Stimulated activated CD8-positive, alpha-beta memory T cell treated with anti-CD3 and anti-CD28 coated beads, Interleukin-4, amount 100 ng/mL, for 48 hours (primary cell): ENCODE measurements at regions not wholly inside any gene's neighbourhood (a gene's known extent, or its start where the extent isn't known, plus 50 kb on each side); places are given as distances from the start of the nearest gene placed in this dataset.

ENCODE experiments used
- DNase-seq: peaks from one replicate; pipeline ENCODE4 v3.0.0-alpha.2; 2020

DNA sequence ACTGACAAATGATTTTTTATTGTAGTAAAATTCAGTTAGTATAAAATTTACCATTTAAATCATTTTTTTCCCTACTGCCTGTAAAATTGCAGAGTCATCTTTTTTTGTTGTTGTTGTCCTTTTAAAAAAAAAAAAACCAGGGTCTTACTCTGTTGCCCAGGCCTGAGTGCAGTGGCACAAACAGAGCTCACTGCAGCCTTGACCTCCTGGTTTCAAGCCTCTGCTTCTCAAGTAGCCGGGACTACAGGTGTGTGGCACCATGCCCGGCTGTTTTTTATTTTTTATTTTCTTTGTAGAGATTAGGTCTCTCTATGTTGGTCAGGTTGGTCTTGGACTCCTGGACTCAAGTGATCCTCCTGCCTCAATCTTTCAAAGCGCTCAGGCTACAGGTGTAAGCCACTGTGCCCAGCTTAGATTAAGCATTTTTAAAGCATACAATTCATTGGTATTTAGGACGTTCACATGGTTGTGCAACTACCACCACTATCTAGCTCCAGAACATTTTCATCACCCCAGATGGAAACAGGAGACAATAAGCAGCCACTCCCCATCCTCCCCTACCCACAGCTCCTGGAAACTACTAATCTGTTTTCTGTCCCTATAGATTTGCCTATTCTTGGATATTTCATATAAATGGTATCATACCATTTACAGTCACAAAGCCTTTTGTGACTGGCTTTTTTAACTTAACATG, 59.7 kb upstream of the PGRMC2 start:
- DNase-seq, result no peak

- no peak for DNase-seq
These were observed 58.6 kb upstream of the PGRMC2 start for GRCh38 chr4:128346054-128346716.

DNA sequence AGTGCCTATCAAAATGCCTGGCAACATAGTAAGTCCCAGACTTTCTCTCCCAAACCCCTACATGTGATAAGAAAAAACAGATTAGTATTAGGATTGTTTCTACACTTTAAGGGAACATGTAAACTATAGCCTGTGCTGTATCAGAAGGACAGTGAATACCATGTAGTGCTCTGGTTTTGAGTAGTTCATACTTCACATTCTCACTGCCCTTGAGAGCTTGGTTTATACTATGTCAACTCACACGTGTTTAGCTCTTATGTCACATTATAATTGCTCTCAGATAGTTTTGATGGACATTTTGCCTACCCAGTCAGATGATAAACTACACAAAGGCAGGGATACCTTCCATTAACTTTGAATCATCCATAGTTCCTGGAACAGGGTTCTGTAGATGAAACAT, 58.0 kb upstream of the PGRMC2 start:
- DNase-seq, result no peak

DNA sequence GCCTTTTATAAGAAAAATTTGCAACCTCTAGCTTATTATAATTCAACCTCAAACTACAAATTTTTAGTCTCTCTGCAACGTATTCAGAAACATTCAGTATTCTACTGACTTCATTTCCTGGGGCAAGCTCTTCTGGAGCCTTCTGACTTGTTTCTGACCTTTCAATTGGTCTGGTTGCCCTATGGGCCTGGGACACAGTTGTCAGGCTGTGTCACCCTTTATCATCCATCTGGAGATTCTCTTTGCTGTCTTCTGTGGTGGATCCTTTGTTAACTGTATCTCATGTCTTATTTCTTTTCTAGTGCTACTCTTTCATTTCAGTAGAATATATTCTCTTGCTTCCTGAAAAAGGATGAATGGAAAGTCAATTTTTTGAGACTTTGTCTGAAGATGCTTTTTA, 55.1 kb upstream of the PGRMC2 start:
- DNase-seq, result no peak

DNA sequence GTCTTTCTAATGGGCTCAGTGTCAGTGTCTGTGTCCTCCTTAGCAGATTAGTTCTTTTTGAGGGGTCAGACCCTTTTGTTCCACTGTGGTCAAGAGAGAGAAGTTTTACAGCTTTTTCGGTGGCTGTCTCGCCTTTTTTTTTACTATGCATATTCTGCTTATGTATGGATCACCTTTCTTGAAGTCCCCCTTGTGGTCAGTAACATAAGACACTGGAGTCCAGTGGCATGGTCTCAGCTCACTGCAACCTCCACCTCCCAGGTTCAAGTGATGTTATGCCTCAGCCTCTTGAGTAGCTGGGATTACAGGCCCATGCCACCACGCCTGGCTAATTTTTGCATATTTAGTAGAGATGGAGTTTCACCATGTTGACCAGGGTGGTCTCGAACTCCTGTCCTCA, 54.0 kb upstream of the PGRMC2 start:
- DNase-seq, result no peak

GRCh38 chr4:128338634-128339355, 51.2 kb upstream of the PGRMC2 start:
- DNase-seq, result no peak

- DNase-seq, result no peak
These were observed 50.2 kb upstream of the PGRMC2 start for GRCh38 chr4:128337863-128338262.
